Hepatocyte (in vitro differentiated cells): ENCODE measurements at regions not wholly inside any gene's neighbourhood (a gene's known extent, or its start where the extent isn't known, plus 50 kb on each side); places are given as distances from the start of the nearest gene placed in this dataset.

Experiments used
- DNase-seq: peaks from one replicate; pipeline ENCODE4 v3.0.0-alpha.2; 2016; ENCODE audit warnings: low spot score
- H2AFZ ChIP-seq: fragments of 200-600 bp; sonication (generic); 2 replicates; pipeline ENCODE4 v1.6.0; 2016; ENCODE audit warnings: antibody characterized with exemption, mild to moderate bottlenecking
- H3K27ac ChIP-seq: fragments of 200-600 bp; sonication (generic); 2 replicates; pipeline ENCODE4 v1.5.1; 2016; ENCODE audit warnings: mild to moderate bottlenecking
- H3K27me3 ChIP-seq: fragments of 200-600 bp; sonication (generic); 2 replicates; pipeline ENCODE4 v1.6.1; 2016
- H3K36me3 ChIP-seq: fragments of 200-600 bp; sonication (generic); replicated peaks from 2 replicates; pipeline ENCODE4 v1.5.1; 2016; ENCODE audit warnings: low read depth; ENCODE audit not compliant: insufficient read depth
- H3K4me1 ChIP-seq: fragments of 200-600 bp; sonication (generic); 2 replicates; pipeline ENCODE4 v1.5.1; 2016; ENCODE audit warnings: mild to moderate bottlenecking, moderate library complexity; ENCODE audit not compliant: insufficient read depth
- H3K4me2 ChIP-seq: fragments of 200-600 bp; sonication (generic); 2 replicates; pipeline ENCODE4 v1.6.0; 2016
- H3K4me3 ChIP-seq: fragments of 200-600 bp; sonication (generic); 2 replicates; pipeline ENCODE4 v1.5.1; 2016; ENCODE audit warnings: mild to moderate bottlenecking
- H3K79me2 ChIP-seq: fragments of 200-600 bp; sonication (generic); 2 replicates; pipeline ENCODE4 v1.6.0; 2017; ENCODE audit warnings: mild to moderate bottlenecking
- H3K9me2 ChIP-seq: fragments of 200-600 bp; sonication (generic); replicated peaks from 2 replicates; pipeline ENCODE4 v1.6.0; 2017; ENCODE audit warnings: mild to moderate bottlenecking; ENCODE audit not compliant: insufficient read depth
- H3K9me3 ChIP-seq: fragments of 200-600 bp; sonication (generic); 2 replicates; pipeline ENCODE4 v1.5.1; 2016; ENCODE audit warnings: low read depth, mild to moderate bottlenecking
- H4K20me1 ChIP-seq: fragments of 200-600 bp; sonication (generic); 2 replicates; pipeline ENCODE4 v1.6.0; 2016; ENCODE audit warnings: mild to moderate bottlenecking; ENCODE audit not compliant: insufficient read depth, poor library complexity, severe bottlenecking
- CTCF ChIP-seq: fragments of 200-600 bp; sonication (generic); IDR thresholded peaks from 2 replicates; pipeline ENCODE4 v1.5.1; 2016; ENCODE audit warnings: antibody characterized with exemption, mild to moderate bottlenecking; ENCODE audit not compliant: poor library complexity
- EZH2 ChIP-seq: fragments of 200-600 bp; sonication (generic); IDR thresholded peaks from 2 replicates; pipeline ENCODE4 v1.6.1; 2016; ENCODE audit warnings: antibody characterized with exemption, mild to moderate bottlenecking, borderline replicate concordance
- EZH2phosphoT487 ChIP-seq: fragments of 200-600 bp; sonication (generic); IDR thresholded peaks from one replicate; pipeline ENCODE4 v1.6.1; 2018; ENCODE audit warnings: antibody characterized with exemption, mild to moderate bottlenecking, low read depth, moderate library complexity; ENCODE audit not compliant: unreplicated experiment, severe bottlenecking
- WGBS: methylation state at CpG from one replicate; pipeline ENCODE4 v1.1.6; 2016; ENCODE audit warnings: low lambda C conversion rate; ENCODE audit errors: missing lambda C conversion rate; 5-methylcytosine and 5-hydroxymethylcytosine counted together

GRCh38 chr4:85018983-85019382 is 52.5 kb upstream of the WDFY3 start:
- Histone ChIP-seq H4K20me1 (no peaks in the 10 kb centered on the region), H3K27me3 (no peaks in the 10 kb centered on the region), H3K4me1 (no peaks in the 10 kb centered on the region), H3K9me3 (no peaks in the 10 kb centered on the region), H3K4me2 (no peak overlapping the region), H3K36me3 (no peaks in the 10 kb centered on the region), H3K27ac (no peak overlapping the region), H3K9me2 (no peaks in the 10 kb centered on the region), H3K4me3 (no peak overlapping the region), H3K79me2 (no peaks in the 10 kb centered on the region), H2AFZ (no peak overlapping the region)
- DNase-seq: no peak
- 95% methylated on average over 7 of the region's 7 CpGs for WGBS
- TF ChIP-seq EZH2phosphoT487 (no peak), EZH2 (no peak), CTCF (no peak)

DNA sequence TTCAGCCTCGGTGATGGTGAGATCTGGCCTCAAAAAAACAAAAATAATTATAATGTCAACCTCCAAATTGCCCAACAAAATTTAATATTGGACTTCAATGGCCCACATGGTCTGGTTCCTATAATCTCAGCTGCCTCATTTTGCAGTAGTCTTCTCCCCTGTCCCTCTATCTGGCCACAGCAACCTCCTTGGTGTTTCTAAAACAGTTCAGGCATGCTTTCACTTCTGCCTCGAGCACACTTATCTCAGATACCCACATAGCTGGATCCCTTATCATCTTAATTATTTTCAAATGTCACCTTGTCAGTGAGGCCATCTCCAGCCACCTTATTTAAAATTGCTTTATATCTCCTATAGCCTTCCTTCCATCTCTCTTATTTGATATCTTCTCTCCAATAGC is 52.9 kb upstream of the WDFY3 start:
- TF ChIP-seq EZH2phosphoT487 (no peak), EZH2 (no peak), CTCF (no peak)
- Histone ChIP-seq H4K20me1 (no peaks in the 10 kb centered on the region), H3K9me3 (no peaks in the 10 kb centered on the region), H3K36me3 (no peaks in the 10 kb centered on the region), H2AFZ (no peak overlapping the region), H3K27me3 (no peaks in the 10 kb centered on the region), H3K9me2 (no peaks in the 10 kb centered on the region), H3K27ac (no peak overlapping the region), H3K4me2 (no peak overlapping the region), H3K4me1 (no peaks in the 10 kb centered on the region), H3K79me2 (no peaks in the 10 kb centered on the region), H3K4me3 (no peak overlapping the region)
- 55% methylated on average over 2 of the region's 2 CpGs for WGBS
- DNase-seq: no peak

GRCh38 chr4:85024671-85025070 is 58.2 kb upstream of the WDFY3 start:
- WGBS: 92% methylated on average over 6 of the region's 6 CpGs
- TF ChIP-seq CTCF (no peak), EZH2phosphoT487 (no peak), EZH2 (no peak)

DNA sequence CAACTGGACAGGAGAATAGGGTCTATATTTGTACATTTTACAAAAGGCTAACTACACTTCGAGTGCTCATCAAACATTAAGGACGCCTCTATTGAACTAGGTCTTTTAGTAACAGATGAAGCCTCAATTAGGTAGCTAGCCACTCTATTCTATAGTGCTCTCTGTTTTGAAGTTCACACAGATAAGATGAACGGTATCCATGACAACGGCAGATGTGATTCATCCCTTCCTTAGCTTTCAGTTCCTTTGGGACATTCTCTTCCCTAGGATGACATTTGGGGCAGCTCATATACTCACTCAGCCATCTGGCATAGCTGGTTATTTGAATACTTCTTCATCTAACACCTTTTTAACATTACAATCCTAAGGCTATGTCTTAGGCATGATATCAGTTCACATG is 62.4 kb upstream of the WDFY3 start:
- peak; percentile 12 for DNase-seq
- Histone ChIP-seq H3K27ac (no peak overlapping the region), H3K27me3 (no peaks in the 10 kb centered on the region), H2AFZ (no peak overlapping the region), H3K4me1 (no peaks in the 10 kb centered on the region), H3K4me2 (no peak overlapping the region), H4K20me1 (no peaks in the 10 kb centered on the region), H3K4me3 (no peak overlapping the region), H3K79me2 (no peaks in the 10 kb centered on the region), H3K36me3 (no peaks in the 10 kb centered on the region), H3K9me2 (no peaks in the 10 kb centered on the region), H3K9me3 (no peaks in the 10 kb centered on the region)
- no peak for TF ChIP-seq CTCF
- TF ChIP-seq EZH2: no peak
- no peak for TF ChIP-seq EZH2phosphoT487
- WGBS: 77% methylated on average over 4 of the region's 4 CpGs

More at GRCh38 chr4:85024671-85025070, 58.2 kb upstream of the WDFY3 start:
- Histone ChIP-seq H2AFZ (no peak overlapping the region), H3K27ac (no peak overlapping the region), H3K27me3 (no peaks in the 10 kb centered on the region), H3K9me3 (no peaks in the 10 kb centered on the region), H3K4me1 (no peaks in the 10 kb centered on the region), H3K4me3 (no peak overlapping the region), H3K9me2 (no peaks in the 10 kb centered on the region), H3K79me2 (no peaks in the 10 kb centered on the region), H3K4me2 (no peak overlapping the region), H4K20me1 (no peaks in the 10 kb centered on the region), H3K36me3 (no peaks in the 10 kb centered on the region)
- no peak for DNase-seq
